Activated T-helper 2 cell treated with anti-CD3 and anti-CD28 coated beads, Interferon-gamma antibody, Interleukin-2, Interleukin-4, amounts not matched to agents 10 μg/mL and 5 μg/mL and 100 μg/mL, durations not matched to agents 14 hours and 24 hours and 36 hours (primary cell): ENCODE measurements at regions not wholly inside any gene's neighbourhood (a gene's known extent, or its start where the extent isn't known, plus 50 kb on each side); places are given as distances from the start of the nearest gene placed in this dataset.
"Not testable (repeated sequence)": the region's sequence is repeated elsewhere in the genome, so short reads cannot be mapped to it uniquely, and the experiment has no call there.

Experiments
- DNase-seq: peaks from one replicate; pipeline ENCODE4 v3.0.0; 2021; ENCODE audit warnings: low spot score
- H3K27ac Mint-ChIP-seq: one replicate; pipeline ENCODE4 v1.8.0; 2021; ENCODE audit warnings: mixed read lengths
- H3K27me3 Mint-ChIP-seq: one replicate; pipeline ENCODE4 v1.8.0; 2021; ENCODE audit warnings: low read depth, mixed read lengths
- H3K36me3 Mint-ChIP-seq: one replicate; pipeline ENCODE4 v1.8.0; 2021; ENCODE audit warnings: low read depth, mixed read lengths
- H3K4me1 Mint-ChIP-seq: one replicate; pipeline ENCODE4 v1.8.0; 2021; ENCODE audit warnings: low read depth, mixed read lengths
- H3K4me3 Mint-ChIP-seq: one replicate; pipeline ENCODE4 v1.8.0; 2021; ENCODE audit warnings: low read depth, mild to moderate bottlenecking, moderate library complexity, mixed read lengths
- H3K9me3 Mint-ChIP-seq: one replicate; pipeline ENCODE4 v1.8.0; 2021; ENCODE audit warnings: mixed read lengths
- intact Hi-C: fragments of 100-400 bp; cut with micrococcal nuclease; formaldehyde crosslinking; loops from one replicate; pipeline ENCODE4 v1.15.1; 2023

GRCh38 chr2:184114439-184114838 is 483.9 kb upstream of the ZNF804A start:
- Mint-ChIP-seq H3K27ac (no peak overlapping the region), H3K4me3 (no peak overlapping the region), H3K9me3 (no peaks in the 10 kb centered on the region), H3K4me1 (no peaks in the 10 kb centered on the region), H3K27me3 (no peaks in the 10 kb centered on the region), H3K36me3 (no peaks in the 10 kb centered on the region)
- DNase-seq: no peak
- intact Hi-C loops: no loop called here

GRCh38 chr2:184119989-184120800 is 478.1 kb upstream of the ZNF804A start:
- H3K9me3 Mint-ChIP-seq: peaks cover 1% of the 10 kb centered on the region
- no peak for DNase-seq
- H3K36me3 Mint-ChIP-seq: no peaks in the 10 kb centered on the region
- no peak overlapping the region for H3K27ac Mint-ChIP-seq
- H3K27me3 Mint-ChIP-seq: no peaks in the 10 kb centered on the region
- intact Hi-C loops: no loop called here
- no peaks in the 10 kb centered on the region for H3K4me1 Mint-ChIP-seq
- no peak overlapping the region for H3K4me3 Mint-ChIP-seq

GRCh38 chr2:184125867-184126266 is 472.5 kb upstream of the ZNF804A start:
- Mint-ChIP-seq H3K4me3 (no peak overlapping the region), H3K9me3 (peaks cover 6% of the 10 kb centered on the region), H3K27me3 (no peaks in the 10 kb centered on the region), H3K4me1 (no peaks in the 10 kb centered on the region), H3K27ac (no peak overlapping the region), H3K36me3 (no peaks in the 10 kb centered on the region)
- no peak for DNase-seq
- intact Hi-C loops: no loop called here

- intact Hi-C loops: no loop called here
- no peaks in the 10 kb centered on the region for H3K36me3 Mint-ChIP-seq
- no peaks in the 10 kb centered on the region for H3K4me1 Mint-ChIP-seq
- peaks cover 12% of the 10 kb centered on the region for H3K9me3 Mint-ChIP-seq
- no peak overlapping the region for H3K27ac Mint-ChIP-seq
- no peaks in the 10 kb centered on the region for H3K27me3 Mint-ChIP-seq
- no peak for DNase-seq
- no peak overlapping the region for H3K4me3 Mint-ChIP-seq
These were observed 469.3 kb upstream of the ZNF804A start for GRCh38 chr2:184129073-184129472.

GRCh38 chr2:184137955-184138354 is 460.4 kb upstream of the ZNF804A start:
- Mint-ChIP-seq H3K27me3 (no peaks in the 10 kb centered on the region), H3K4me3 (no peak overlapping the region), H3K9me3 (peaks cover 2% of the 10 kb centered on the region), H3K4me1 (no peaks in the 10 kb centered on the region), H3K27ac (no peak overlapping the region), H3K36me3 (no peaks in the 10 kb centered on the region)
- intact Hi-C loops: no loop called here
- no peak for DNase-seq

- Mint-ChIP-seq H3K36me3 (no peaks in the 10 kb centered on the region), H3K9me3 (no peaks in the 10 kb centered on the region), H3K27ac (no peak overlapping the region), H3K27me3 (no peaks in the 10 kb centered on the region), H3K4me3 (no peak overlapping the region), H3K4me1 (no peaks in the 10 kb centered on the region)
- no peak for DNase-seq
- intact Hi-C loops: no loop called here
These were observed 456.5 kb upstream of the ZNF804A start for GRCh38 chr2:184141866-184142265.

GRCh38 chr2:184154438-184154837 is 443.9 kb upstream of the ZNF804A start:
- intact Hi-C loops: no loop called here
- Mint-ChIP-seq H3K4me1 (no peaks in the 10 kb centered on the region), H3K4me3 (no peak overlapping the region), H3K27ac (no peak overlapping the region), H3K9me3 (peaks cover 23% of the 10 kb centered on the region), H3K27me3 (no peaks in the 10 kb centered on the region), H3K36me3 (no peaks in the 10 kb centered on the region)
- no peak for DNase-seq

- intact Hi-C loops: no loop called here
- H3K27me3 Mint-ChIP-seq: no peaks in the 10 kb centered on the region
- no peak overlapping the region for H3K4me3 Mint-ChIP-seq
- H3K9me3 Mint-ChIP-seq: peaks cover 24% of the 10 kb centered on the region
- no peaks in the 10 kb centered on the region for H3K36me3 Mint-ChIP-seq
- DNase-seq: no peak
- no peaks in the 10 kb centered on the region for H3K4me1 Mint-ChIP-seq
- no peak overlapping the region for H3K27ac Mint-ChIP-seq
These were observed 442.5 kb upstream of the ZNF804A start for GRCh38 chr2:184155791-184156190.

- no peak overlapping the region for H3K27ac Mint-ChIP-seq
- no peak overlapping the region for H3K4me3 Mint-ChIP-seq
- no peaks in the 10 kb centered on the region for H3K4me1 Mint-ChIP-seq
- no peak for DNase-seq
- H3K36me3 Mint-ChIP-seq: no peaks in the 10 kb centered on the region
- intact Hi-C loops: no loop called here
- H3K27me3 Mint-ChIP-seq: no peaks in the 10 kb centered on the region
- H3K9me3 Mint-ChIP-seq: peaks cover 30% of the 10 kb centered on the region
These were observed 441.2 kb upstream of the ZNF804A start for GRCh38 chr2:184157141-184157540.

- intact Hi-C loops: no loop called here
- Mint-ChIP-seq H3K27ac (no peak overlapping the region), H3K9me3 (peaks cover 34% of the 10 kb centered on the region), H3K27me3 (no peaks in the 10 kb centered on the region), H3K4me3 (no peak overlapping the region), H3K4me1 (no peaks in the 10 kb centered on the region), H3K36me3 (no peaks in the 10 kb centered on the region)
- DNase-seq: no peak
These were observed 435.9 kb upstream of the ZNF804A start for GRCh38 chr2:184162426-184162825.

GRCh38 chr2:184168823-184169222 is 429.5 kb upstream of the ZNF804A start:
- H3K4me1 Mint-ChIP-seq, H3K27ac Mint-ChIP-seq, intact Hi-C loops, DNase-seq, H3K36me3 Mint-ChIP-seq, H3K27me3 Mint-ChIP-seq, H3K4me3 Mint-ChIP-seq: not testable (repeated sequence)
- H3K9me3 Mint-ChIP-seq: peaks cover 25% of the 10 kb centered on the region

- intact Hi-C loops: no loop called here
- Mint-ChIP-seq H3K4me1 (no peaks in the 10 kb centered on the region), H3K27me3 (no peaks in the 10 kb centered on the region), H3K4me3 (no peak overlapping the region), H3K9me3 (peaks cover 29% of the 10 kb centered on the region), H3K36me3 (no peaks in the 10 kb centered on the region), H3K27ac (no peak overlapping the region)
- DNase-seq: no peak
These were observed 429.0 kb upstream of the ZNF804A start for GRCh38 chr2:184169366-184169765.

- Mint-ChIP-seq H3K4me1 (no peaks in the 10 kb centered on the region), H3K9me3 (peaks cover 11% of the 10 kb centered on the region), H3K27ac (no peak overlapping the region), H3K27me3 (no peaks in the 10 kb centered on the region), H3K36me3 (no peaks in the 10 kb centered on the region), H3K4me3 (no peak overlapping the region)
- no peak for DNase-seq
- intact Hi-C loops: no loop called here
These were observed 423.7 kb upstream of the ZNF804A start for GRCh38 chr2:184174493-184175104.
